Mucosa of stomach (tissue), 1 donor: ENCODE measurements at regions not wholly inside any gene's neighbourhood (a gene's known extent, or its start where the extent isn't known, plus 50 kb on each side); places are given as distances from the start of the nearest gene placed in this dataset.
"Not testable (repeated sequence)": the region's sequence is repeated elsewhere in the genome, so short reads cannot be mapped to it uniquely, and the experiment has no call there.

Experiments used
- H3K27me3 ChIP-seq: one replicate; pipeline ENCODE4 v1.7.0; 2013; ENCODE audit warnings: mild to moderate bottlenecking, low read length; ENCODE audit not compliant: control insufficient read depth, insufficient read depth
- H3K36me3 ChIP-seq: one replicate; pipeline ENCODE4 v1.7.0; 2013; ENCODE audit warnings: low read length; ENCODE audit not compliant: control insufficient read depth, insufficient read depth
- H3K4me1 ChIP-seq: one replicate; pipeline ENCODE4 v1.7.0; 2013; ENCODE audit warnings: mild to moderate bottlenecking, low read length; ENCODE audit not compliant: control insufficient read depth, insufficient read depth
- H3K4me3 ChIP-seq: one replicate; pipeline ENCODE4 v1.7.0; 2013; ENCODE audit warnings: low read length
- H3K9ac ChIP-seq: one replicate; pipeline ENCODE4 v1.7.0; 2013; ENCODE audit warnings: mild to moderate bottlenecking, low read length, moderate library complexity
- H3K9me3 ChIP-seq: one replicate; pipeline ENCODE4 v1.7.0; 2013; ENCODE audit warnings: mild to moderate bottlenecking, low read length, moderate library complexity; ENCODE audit not compliant: control insufficient read depth
- donor health status: Pancreatic carcinoma.

GRCh38 chr3:8027954-8028353 lies 473.7 kb upstream of the LMCD1 start:
- Histone ChIP-seq H3K36me3 (no peaks in the 10 kb centered on the region), H3K4me3 (no peak overlapping the region), H3K9ac (no peak overlapping the region), H3K27me3 (no peaks in the 10 kb centered on the region), H3K9me3 (no peaks in the 10 kb centered on the region), H3K4me1 (no peaks in the 10 kb centered on the region)

- H3K9ac ChIP-seq: no peak overlapping the region
- no peaks in the 10 kb centered on the region for H3K9me3 ChIP-seq
- peaks cover 42% of the 10 kb centered on the region for H3K4me1 ChIP-seq
- H3K4me3 ChIP-seq: no peak overlapping the region
- H3K27me3 ChIP-seq: no peaks in the 10 kb centered on the region
- H3K36me3 ChIP-seq: no peaks in the 10 kb centered on the region
Measured at GRCh38 chr3:8050283-8050682, 451.3 kb upstream of the LMCD1 start.

DNA sequence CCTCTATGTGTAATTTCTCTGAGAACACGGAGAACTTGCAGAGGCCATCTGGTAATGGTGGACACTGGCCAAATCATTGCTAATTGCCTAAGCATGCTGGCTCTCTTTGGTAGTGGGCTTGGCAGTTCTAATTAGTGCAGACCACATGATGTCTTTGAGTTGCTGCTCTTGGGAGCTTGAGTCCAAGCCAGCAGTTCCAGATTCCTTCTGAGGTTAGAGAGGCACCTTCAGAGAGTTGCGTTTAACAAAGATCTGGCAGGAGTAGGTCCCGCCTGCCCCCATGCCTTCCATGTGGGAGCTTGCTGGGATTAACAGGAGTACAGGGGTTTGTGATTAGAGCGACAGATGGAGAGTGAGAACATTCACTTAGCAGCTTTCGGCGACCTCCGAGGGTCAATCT lies 449.0 kb upstream of the LMCD1 start:
- Histone ChIP-seq H3K27me3 (no peaks in the 10 kb centered on the region), H3K9ac (no peak overlapping the region), H3K9me3 (no peaks in the 10 kb centered on the region), H3K36me3 (no peaks in the 10 kb centered on the region), H3K4me3 (no peak overlapping the region), H3K4me1 (peaks cover 42% of the 10 kb centered on the region)

- H3K4me3 ChIP-seq, H3K36me3 ChIP-seq, H3K9me3 ChIP-seq, H3K4me1 ChIP-seq, H3K9ac ChIP-seq, H3K27me3 ChIP-seq: not testable (repeated sequence)
Measured at GRCh38 chr3:8068135-8068534, 433.5 kb upstream of the LMCD1 start.

DNA sequence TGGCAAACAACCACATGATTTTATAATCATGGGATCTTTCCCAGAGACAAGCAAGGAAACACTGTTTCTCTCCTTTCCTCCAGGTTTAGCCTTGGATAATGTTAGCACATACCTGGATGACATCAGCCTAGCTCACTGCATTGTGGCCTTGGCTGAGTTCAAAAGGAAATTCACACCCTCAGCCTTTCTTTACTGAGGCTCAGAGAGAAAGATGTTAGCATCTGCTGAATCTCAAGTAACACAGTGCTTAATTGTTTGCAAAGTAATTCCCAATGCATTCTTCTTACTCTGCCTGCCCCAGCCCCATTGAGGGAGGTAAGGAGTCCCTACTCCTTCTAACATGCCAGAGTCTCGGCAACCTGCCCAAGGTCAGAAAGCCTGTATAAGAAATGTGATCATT lies 432.2 kb upstream of the LMCD1 start:
- Histone ChIP-seq H3K36me3 (no peaks in the 10 kb centered on the region), H3K4me3 (no peak overlapping the region), H3K27me3 (no peaks in the 10 kb centered on the region), H3K4me1 (no peaks in the 10 kb centered on the region), H3K9ac (no peak overlapping the region), H3K9me3 (no peaks in the 10 kb centered on the region)

DNA sequence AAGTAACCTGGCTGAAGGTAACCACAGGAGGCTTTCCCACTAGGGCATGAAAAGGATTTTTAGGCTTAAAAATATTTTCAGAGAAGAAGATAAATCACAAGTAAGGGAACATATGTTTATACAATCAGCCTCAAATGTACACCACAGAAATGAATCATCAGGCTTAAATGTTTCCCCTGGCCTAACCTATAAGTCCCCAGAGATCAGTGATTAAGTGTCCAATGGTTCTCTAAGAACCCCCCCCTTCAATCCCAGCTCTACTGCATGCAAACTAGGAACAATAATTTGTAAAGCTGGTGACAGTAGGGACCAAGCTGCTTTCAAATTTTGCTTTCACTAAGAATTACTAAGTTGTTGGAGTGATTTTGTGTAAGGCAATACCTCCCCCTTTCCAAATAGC lies 431.6 kb upstream of the LMCD1 start:
- Histone ChIP-seq H3K9ac (no peak overlapping the region), H3K27me3 (no peaks in the 10 kb centered on the region), H3K4me3 (no peak overlapping the region), H3K36me3 (no peaks in the 10 kb centered on the region), H3K4me1 (no peaks in the 10 kb centered on the region), H3K9me3 (no peaks in the 10 kb centered on the region)

DNA sequence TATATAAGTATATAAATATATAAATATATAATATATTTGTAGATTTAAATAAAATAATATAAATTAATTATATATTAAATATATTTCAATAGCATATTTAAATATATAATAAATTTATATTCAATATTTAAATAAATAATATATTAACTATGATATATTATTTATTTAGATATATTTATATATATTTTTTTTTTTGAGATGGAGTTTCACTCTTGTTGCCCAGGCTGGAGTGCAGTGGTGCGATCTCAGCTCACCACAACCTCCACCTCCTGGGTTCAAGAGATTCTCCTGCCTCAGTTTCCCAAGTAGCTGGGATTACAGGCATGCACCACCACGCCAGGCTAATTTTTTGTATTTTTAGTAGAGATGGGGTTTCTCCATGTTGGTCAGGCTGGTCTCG lies 426.9 kb upstream of the LMCD1 start:
- H3K27me3 ChIP-seq, H3K4me1 ChIP-seq, H3K9me3 ChIP-seq: not testable (repeated sequence)

DNA sequence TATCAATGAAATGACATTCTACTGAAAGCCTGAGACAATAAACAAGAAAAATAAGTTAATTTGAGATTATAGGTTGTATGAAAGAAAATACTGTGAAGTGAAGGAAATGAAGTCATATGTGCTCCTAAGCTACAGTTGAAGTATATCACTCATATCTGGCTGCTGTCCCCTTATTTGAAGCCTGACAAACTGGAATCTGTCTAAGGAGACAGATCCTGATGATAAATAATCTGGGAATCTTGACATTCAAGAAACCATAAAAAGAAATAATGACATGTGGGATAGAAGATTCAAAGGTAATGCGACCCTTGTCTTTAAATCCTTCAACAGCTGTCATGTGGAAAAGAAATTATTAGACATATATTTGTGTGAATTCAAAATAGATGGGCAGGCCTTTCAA lies 424.5 kb upstream of the LMCD1 start:
- H3K27me3 ChIP-seq: no peaks in the 10 kb centered on the region
- no peaks in the 10 kb centered on the region for H3K4me1 ChIP-seq
- no peak overlapping the region for H3K9ac ChIP-seq
- no peaks in the 10 kb centered on the region for H3K36me3 ChIP-seq
- H3K9me3 ChIP-seq: no peaks in the 10 kb centered on the region
- no peak overlapping the region for H3K4me3 ChIP-seq

More for the DNA sequence above, 426.9 kb upstream of the LMCD1 start:
- H3K9ac ChIP-seq, H3K4me3 ChIP-seq, H3K36me3 ChIP-seq: not testable (repeated sequence)

GRCh38 chr3:8080464-8080863 lies 421.2 kb upstream of the LMCD1 start:
- Histone ChIP-seq H3K4me3 (no peak overlapping the region), H3K36me3 (no peaks in the 10 kb centered on the region), H3K9me3 (no peaks in the 10 kb centered on the region), H3K27me3 (no peaks in the 10 kb centered on the region), H3K9ac (no peak overlapping the region), H3K4me1 (no peaks in the 10 kb centered on the region)

DNA sequence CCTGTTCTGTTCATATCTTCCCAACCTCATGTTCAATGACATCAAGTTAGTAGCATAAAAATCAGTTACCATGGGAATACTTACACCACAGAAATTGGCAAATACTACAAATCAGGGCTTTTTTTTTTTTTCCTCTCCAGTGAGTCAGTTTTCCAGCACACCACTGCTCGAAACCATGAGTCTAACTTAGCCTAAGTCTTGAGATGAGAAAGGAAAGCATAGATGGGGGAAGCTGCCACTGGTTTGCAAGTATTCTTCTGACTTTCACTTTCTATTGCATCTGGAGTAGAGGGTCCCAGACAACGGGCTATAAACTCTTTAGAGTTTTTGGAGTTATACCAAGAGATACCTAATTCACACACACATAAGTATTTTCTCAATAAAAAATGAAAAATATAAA lies 416.1 kb upstream of the LMCD1 start:
- no peaks in the 10 kb centered on the region for H3K27me3 ChIP-seq
- no peak overlapping the region for H3K9ac ChIP-seq
- no peak overlapping the region for H3K4me3 ChIP-seq
- H3K9me3 ChIP-seq: no peaks in the 10 kb centered on the region
- no peaks in the 10 kb centered on the region for H3K4me1 ChIP-seq
- no peaks in the 10 kb centered on the region for H3K36me3 ChIP-seq

DNA sequence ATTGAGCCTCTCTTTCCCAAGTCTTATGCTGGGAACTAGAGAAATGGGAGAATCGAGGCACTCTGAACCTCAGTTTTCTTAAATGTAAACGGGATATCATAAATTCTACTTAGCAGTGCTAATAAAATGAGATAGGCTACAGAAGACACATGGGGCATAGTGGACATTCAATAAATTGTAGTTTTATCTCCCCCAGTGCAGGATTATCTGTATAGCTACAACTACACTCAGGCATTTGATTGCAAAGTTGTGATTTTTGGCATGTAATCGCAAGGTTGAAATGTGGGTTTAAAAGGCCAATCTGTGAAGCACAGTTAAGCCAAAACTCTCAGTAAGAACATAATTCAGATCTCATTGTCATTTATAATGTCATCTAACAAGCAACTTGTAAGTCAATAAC lies 413.7 kb upstream of the LMCD1 start:
- Histone ChIP-seq H3K27me3 (no peaks in the 10 kb centered on the region), H3K9me3 (no peaks in the 10 kb centered on the region), H3K9ac (no peak overlapping the region), H3K4me1 (no peaks in the 10 kb centered on the region), H3K36me3 (no peaks in the 10 kb centered on the region), H3K4me3 (no peak overlapping the region)

DNA sequence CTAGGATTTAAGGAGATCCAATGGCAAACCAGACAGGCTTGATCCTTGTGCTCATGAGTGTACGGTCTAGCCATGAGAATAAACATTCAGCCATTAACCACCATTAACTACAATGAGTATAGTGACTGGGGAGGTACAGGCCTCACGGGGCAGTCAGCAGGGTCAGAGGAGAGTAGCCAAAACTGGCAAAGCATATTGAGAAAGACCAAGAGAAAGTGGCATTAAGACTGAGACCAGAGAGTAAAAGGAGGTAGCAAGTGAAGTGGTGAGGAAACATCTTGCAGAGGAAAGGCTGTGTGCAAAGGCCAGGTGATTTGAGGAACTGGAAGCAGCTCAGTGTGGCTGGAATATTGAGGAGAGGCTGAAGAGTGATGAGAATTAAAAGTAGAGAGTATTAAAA lies 407.2 kb upstream of the LMCD1 start:
- Histone ChIP-seq H3K4me1 (no peaks in the 10 kb centered on the region), H3K4me3 (no peak overlapping the region), H3K9me3 (no peaks in the 10 kb centered on the region), H3K27me3 (no peaks in the 10 kb centered on the region), H3K36me3 (no peaks in the 10 kb centered on the region), H3K9ac (no peak overlapping the region)

GRCh38 chr3:8095724-8096123 lies 405.9 kb upstream of the LMCD1 start:
- no peak overlapping the region for H3K9ac ChIP-seq
- no peak overlapping the region for H3K4me3 ChIP-seq
- H3K27me3 ChIP-seq: no peaks in the 10 kb centered on the region
- no peaks in the 10 kb centered on the region for H3K9me3 ChIP-seq
- no peaks in the 10 kb centered on the region for H3K36me3 ChIP-seq
- H3K4me1 ChIP-seq: no peaks in the 10 kb centered on the region
